Astrocyte of the cerebellum (primary cell): ENCODE measurements at regions not wholly inside any gene's neighbourhood (a gene's known extent, or its start where the extent isn't known, plus 50 kb on each side); places are given as distances from the start of the nearest gene placed in this dataset.
"Not testable (repeated sequence)": the region's sequence is repeated elsewhere in the genome, so short reads cannot be mapped to it uniquely, and the experiment has no call there.

ENCODE experiments used
- DNase-seq: peaks from one replicate; pipeline ENCODE4 v3.0.0-alpha.2; 2011; ENCODE audit warnings: low read depth
- H3K4me3 ChIP-seq: 2 replicates; pipeline ENCODE4 v1.5.1; 2011; ENCODE audit warnings: mild to moderate bottlenecking, low read depth, low read length, moderate library complexity
- in situ Hi-C: cut with HindIII; loops from 2 replicates; pipeline ENCODE4 v1.10.0; 2017; ENCODE audit warnings: low sequenced_read_pairs
- TF ChIP-seq, protein P1 (sequence below): IDR thresholded peaks from 2 replicates; pipeline ENCODE4 v1.5.1; 2012; ENCODE audit warnings: low read length, low read depth, moderate library complexity, mild to moderate bottlenecking; ENCODE audit errors: missing control alignments

DNA sequence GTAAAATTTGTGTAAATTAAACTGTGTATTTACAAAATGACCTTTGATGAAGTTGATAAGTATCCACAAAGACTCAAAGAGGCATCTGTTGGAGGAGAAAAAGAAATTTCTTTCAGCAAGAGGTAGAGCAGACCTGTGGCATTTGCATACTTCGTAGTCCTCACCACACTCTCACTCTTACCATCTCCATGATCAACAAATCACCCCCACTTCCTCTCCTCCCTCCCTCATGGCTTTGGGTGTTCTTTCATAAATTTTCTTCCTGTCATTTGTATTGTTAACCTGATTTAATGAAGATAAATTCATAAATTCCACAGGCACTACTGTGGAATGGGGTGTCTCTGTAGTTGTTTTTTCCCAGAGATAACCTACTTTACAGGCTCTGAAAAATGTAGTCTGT, 366.5 kb downstream of the ZNF674 start:
- TF ChIP-seq, protein P1, sequence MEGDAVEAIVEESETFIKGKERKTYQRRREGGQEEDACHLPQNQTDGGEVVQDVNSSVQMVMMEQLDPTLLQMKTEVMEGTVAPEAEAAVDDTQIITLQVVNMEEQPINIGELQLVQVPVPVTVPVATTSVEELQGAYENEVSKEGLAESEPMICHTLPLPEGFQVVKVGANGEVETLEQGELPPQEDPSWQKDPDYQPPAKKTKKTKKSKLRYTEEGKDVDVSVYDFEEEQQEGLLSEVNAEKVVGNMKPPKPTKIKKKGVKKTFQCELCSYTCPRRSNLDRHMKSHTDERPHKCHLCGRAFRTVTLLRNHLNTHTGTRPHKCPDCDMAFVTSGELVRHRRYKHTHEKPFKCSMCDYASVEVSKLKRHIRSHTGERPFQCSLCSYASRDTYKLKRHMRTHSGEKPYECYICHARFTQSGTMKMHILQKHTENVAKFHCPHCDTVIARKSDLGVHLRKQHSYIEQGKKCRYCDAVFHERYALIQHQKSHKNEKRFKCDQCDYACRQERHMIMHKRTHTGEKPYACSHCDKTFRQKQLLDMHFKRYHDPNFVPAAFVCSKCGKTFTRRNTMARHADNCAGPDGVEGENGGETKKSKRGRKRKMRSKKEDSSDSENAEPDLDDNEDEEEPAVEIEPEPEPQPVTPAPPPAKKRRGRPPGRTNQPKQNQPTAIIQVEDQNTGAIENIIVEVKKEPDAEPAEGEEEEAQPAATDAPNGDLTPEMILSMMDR: no peak
- in situ Hi-C loops: no loop called here
- DNase-seq: no peak
- no peak overlapping the region for H3K4me3 ChIP-seq

DNA sequence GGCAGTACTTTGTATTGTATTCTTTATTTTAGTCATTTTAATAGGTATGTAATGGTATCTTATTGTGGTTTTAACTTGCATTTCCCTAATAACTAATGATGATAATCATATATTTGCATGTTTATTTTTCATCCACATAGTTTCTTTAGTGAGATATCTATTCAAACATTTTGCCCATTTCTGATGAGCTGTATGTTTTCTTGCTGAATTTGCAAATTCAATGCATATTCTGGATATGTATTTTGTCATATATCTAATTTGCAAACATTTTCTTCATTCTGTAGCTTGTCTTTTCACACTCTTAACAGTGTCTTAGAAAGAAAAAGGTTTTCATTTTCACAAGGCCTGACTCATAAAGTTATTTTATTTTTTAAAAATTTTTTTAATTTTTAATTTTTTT, 372.1 kb downstream of the ZNF674 start:
- H3K4me3 ChIP-seq: no peak overlapping the region
- TF ChIP-seq, protein P1: no peak
- no peak for DNase-seq
- in situ Hi-C loops: no loop called here

DNA sequence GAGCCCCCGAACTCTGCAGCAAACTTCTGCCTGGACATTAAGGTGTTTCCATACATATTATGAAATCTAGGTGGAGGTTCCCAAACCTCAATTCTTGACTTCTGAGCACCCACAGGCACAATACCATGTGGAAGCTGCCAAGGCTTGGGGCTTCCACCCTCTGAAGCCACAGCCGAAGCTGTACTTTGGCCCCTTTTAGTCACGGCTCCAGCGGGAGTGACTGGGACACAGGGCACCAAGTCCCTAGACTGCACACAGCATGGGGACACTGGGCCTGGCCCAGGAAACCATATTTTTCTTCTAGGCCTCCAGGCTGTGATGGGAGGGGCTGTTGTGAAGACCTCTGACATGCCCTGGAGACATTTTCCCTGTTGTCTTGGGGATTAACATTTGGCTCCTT, 373.8 kb downstream of the ZNF674 start:
- H3K4me3 ChIP-seq, DNase-seq, in situ Hi-C loops: not testable (repeated sequence)

DNA sequence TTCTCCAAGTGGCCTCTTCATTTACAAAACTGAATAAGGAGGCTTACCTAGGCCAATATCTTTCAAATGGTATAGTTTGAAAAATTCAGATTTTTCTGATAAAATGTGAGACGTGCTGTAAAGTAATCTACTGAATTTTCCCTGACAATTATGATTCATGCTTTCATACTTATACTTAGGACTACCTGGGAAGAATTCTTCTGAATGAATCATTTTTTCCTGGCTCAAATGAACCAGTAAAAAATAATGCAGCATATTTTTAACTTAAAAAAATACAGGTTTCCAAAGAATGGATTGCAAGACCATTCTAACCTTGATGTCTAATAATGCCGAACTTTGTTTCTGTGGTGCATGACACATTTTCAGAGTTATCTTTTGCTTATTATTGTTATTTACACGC, 375.4 kb downstream of the ZNF674 start:
- DNase-seq: no peak
- in situ Hi-C loops: no loop called here
- TF ChIP-seq, protein P1: no peak
- no peak overlapping the region for H3K4me3 ChIP-seq

DNA sequence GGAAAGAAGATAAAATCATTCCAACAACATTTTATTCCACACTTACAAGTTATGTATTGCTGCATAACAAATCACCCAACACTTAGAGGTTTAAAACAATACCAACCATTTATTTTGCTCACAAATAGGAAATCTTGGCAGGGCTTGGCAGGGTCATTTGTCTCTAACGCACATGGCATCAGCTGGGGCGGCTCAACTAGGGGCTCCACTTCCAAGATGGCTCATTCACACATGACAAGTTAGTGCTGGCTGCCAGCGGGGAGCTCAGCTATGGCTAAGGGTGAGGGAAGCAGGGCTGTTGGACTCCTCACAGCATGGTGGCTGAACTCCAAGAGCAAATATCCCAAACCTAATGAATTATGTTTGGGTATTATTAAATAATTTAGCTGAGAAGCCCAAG, 377.0 kb downstream of the ZNF674 start:
- TF ChIP-seq, protein P1: no peak
- in situ Hi-C loops: no loop called here
- no peak for DNase-seq
- H3K4me3 ChIP-seq: no peak overlapping the region

DNA sequence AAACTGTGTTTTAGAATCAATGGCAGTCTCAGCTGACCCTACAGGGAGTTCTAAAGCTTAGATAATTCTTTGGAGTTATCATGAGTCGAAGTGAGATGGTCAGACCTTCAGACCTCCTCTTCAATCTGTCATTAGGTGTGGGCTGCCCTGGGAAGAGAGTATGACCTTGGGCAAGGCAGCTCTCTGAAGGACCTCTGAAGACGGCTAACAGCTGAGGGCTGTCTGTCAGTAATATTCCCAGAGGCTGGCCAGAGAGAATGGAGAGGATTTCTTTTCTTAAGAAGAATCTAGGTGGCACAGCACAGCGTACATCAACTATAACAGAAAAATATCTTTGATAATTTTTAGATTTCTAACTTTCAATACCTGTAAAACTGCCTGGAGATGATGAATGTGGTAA, 379.4 kb downstream of the ZNF674 start:
- no peak for DNase-seq
- TF ChIP-seq, protein P1: no peak
- in situ Hi-C loops: no loop called here
- H3K4me3 ChIP-seq: no peak overlapping the region

DNA sequence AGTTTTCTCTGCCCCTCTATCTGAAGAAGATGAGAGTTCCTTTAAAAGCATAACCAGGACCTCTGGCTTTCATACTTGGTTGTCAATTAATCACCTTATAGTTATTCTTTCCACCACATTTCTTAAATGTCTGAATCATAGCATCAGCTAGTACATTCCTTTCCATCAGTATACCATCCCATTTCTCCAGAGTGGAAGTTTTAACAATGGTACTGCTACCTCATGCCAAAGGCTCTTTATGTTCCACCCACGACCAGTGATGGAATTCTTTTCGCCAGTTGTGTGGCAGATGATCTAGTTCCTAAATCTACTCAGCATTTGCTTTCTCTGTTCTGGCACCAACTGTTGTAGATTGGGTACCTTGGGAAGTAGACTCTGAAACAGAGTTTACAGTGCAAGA, 379.8 kb downstream of the ZNF674 start:
- peak; percentile 13 for DNase-seq
- in situ Hi-C loops: no loop called here
- no peak overlapping the region for H3K4me3 ChIP-seq
- TF ChIP-seq, protein P1: no peak
